ENCODE measurements at regions not wholly inside any gene's neighbourhood (a gene's known extent, or its start where the extent isn't known, plus 50 kb on each side); places are given as distances from the start of the nearest gene placed in this dataset.

GRCh38 chr4:169342906-169343564, 72.3 kb upstream of the SH3RF1 start:
- DNase-seq (ENCODE audit: insufficient read length) (no peak), FAIRE-seq (no peak)
- no peak for TF ChIP-seq TAF1 (IDR thresholded peaks at IDR 0.05; ENCODE audit: borderline replicate concordance, low read depth, low read length)
- TF ChIP-seq POLR2A (IDR thresholded peaks at IDR 0.05; ENCODE audit: low read depth, low read length), result no peak
- no peak for TF ChIP-seq POLR2AphosphoS5 (IDR thresholded peaks at IDR 0.05; ENCODE audit: low read depth, low read length)

GRCh38 chr4:169342159-169342860, 71.6 kb upstream of the SH3RF1 start:
- TF ChIP-seq POLR2A (IDR thresholded peaks at IDR 0.05; ENCODE audit: low read depth, low read length) (no peak), TAF1 (IDR thresholded peaks at IDR 0.05; ENCODE audit: borderline replicate concordance, low read depth, low read length) (no peak), POLR2AphosphoS5 (IDR thresholded peaks at IDR 0.05; ENCODE audit: low read depth, low read length) (no peak)
- FAIRE-seq, result no peak
- DNase-seq (ENCODE audit: insufficient read length), result no peak

GRCh38 chr4:169341490-169341889, 70.7 kb upstream of the SH3RF1 start:
- DNase-seq (ENCODE audit: insufficient read length), result no peak
- TF ChIP-seq POLR2A (IDR thresholded peaks at IDR 0.05; ENCODE audit: low read depth, low read length), result no peak
- TF ChIP-seq TAF1 (IDR thresholded peaks at IDR 0.05; ENCODE audit: borderline replicate concordance, low read depth, low read length), result no peak
- no peak for TF ChIP-seq POLR2AphosphoS5 (IDR thresholded peaks at IDR 0.05; ENCODE audit: low read depth, low read length)
- FAIRE-seq, result peak; percentile 27

GRCh38 chr4:169340834-169341233, 70.1 kb upstream of the SH3RF1 start:
- DNase-seq (ENCODE audit: insufficient read length) (no peak), FAIRE-seq (no peak)
- TF ChIP-seq TAF1 (IDR thresholded peaks at IDR 0.05; ENCODE audit: borderline replicate concordance, low read depth, low read length) (no peak), POLR2AphosphoS5 (IDR thresholded peaks at IDR 0.05; ENCODE audit: low read depth, low read length) (no peak), POLR2A (IDR thresholded peaks at IDR 0.05; ENCODE audit: low read depth, low read length) (no peak)

- no peak for DNase-seq (ENCODE audit: insufficient read length)
- FAIRE-seq, result no peak
- TF ChIP-seq TAF1 (IDR thresholded peaks at IDR 0.05; ENCODE audit: borderline replicate concordance, low read depth, low read length) (no peak), POLR2AphosphoS5 (IDR thresholded peaks at IDR 0.05; ENCODE audit: low read depth, low read length) (no peak), POLR2A (IDR thresholded peaks at IDR 0.05; ENCODE audit: low read depth, low read length) (no peak)
These were observed 67.5 kb upstream of the SH3RF1 start for GRCh38 chr4:169338241-169338640.

GRCh38 chr4:169337510-169337909, 66.8 kb upstream of the SH3RF1 start:
- no peak for TF ChIP-seq POLR2AphosphoS5 (IDR thresholded peaks at IDR 0.05; ENCODE audit: low read depth, low read length)
- TF ChIP-seq TAF1 (IDR thresholded peaks at IDR 0.05; ENCODE audit: borderline replicate concordance, low read depth, low read length), result no peak
- no peak for TF ChIP-seq POLR2A (IDR thresholded peaks at IDR 0.05; ENCODE audit: low read depth, low read length)
- no peak for FAIRE-seq
- DNase-seq (ENCODE audit: insufficient read length), result no peak

GRCh38 chr4:169335331-169335730, 64.6 kb upstream of the SH3RF1 start:
- FAIRE-seq, result no peak
- no peak for DNase-seq (ENCODE audit: insufficient read length)
- no peak for TF ChIP-seq TAF1 (IDR thresholded peaks at IDR 0.05; ENCODE audit: borderline replicate concordance, low read depth, low read length)
- TF ChIP-seq POLR2A (IDR thresholded peaks at IDR 0.05; ENCODE audit: low read depth, low read length), result no peak
- TF ChIP-seq POLR2AphosphoS5 (IDR thresholded peaks at IDR 0.05; ENCODE audit: low read depth, low read length), result no peak

- no peak for FAIRE-seq
- no peak for TF ChIP-seq POLR2AphosphoS5 (IDR thresholded peaks at IDR 0.05; ENCODE audit: low read depth, low read length)
- DNase-seq (ENCODE audit: insufficient read length), result no peak
These were observed 63.6 kb upstream of the SH3RF1 start for GRCh38 chr4:169334335-169334734.

- no peak for DNase-seq (ENCODE audit: insufficient read length)
- TF ChIP-seq POLR2A (IDR thresholded peaks at IDR 0.05; ENCODE audit: low read depth, low read length), result no peak
- TF ChIP-seq POLR2AphosphoS5 (IDR thresholded peaks at IDR 0.05; ENCODE audit: low read depth, low read length), result no peak
- TF ChIP-seq TAF1 (IDR thresholded peaks at IDR 0.05; ENCODE audit: borderline replicate concordance, low read depth, low read length), result no peak
These were observed 62.5 kb upstream of the SH3RF1 start for GRCh38 chr4:169333265-169333664.

GRCh38 chr4:169332583-169332982, 61.8 kb upstream of the SH3RF1 start:
- DNase-seq (ENCODE audit: insufficient read length), result no peak
- FAIRE-seq, result no peak
- TF ChIP-seq POLR2A (IDR thresholded peaks at IDR 0.05; ENCODE audit: low read depth, low read length) (no peak), TAF1 (IDR thresholded peaks at IDR 0.05; ENCODE audit: borderline replicate concordance, low read depth, low read length) (no peak), POLR2AphosphoS5 (IDR thresholded peaks at IDR 0.05; ENCODE audit: low read depth, low read length) (no peak)

More at GRCh38 chr4:169333265-169333664, 62.5 kb upstream of the SH3RF1 start:
- FAIRE-seq, result no peak

- TF ChIP-seq POLR2A (IDR thresholded peaks at IDR 0.05; ENCODE audit: low read depth, low read length), result no peak
- TF ChIP-seq TAF1 (IDR thresholded peaks at IDR 0.05; ENCODE audit: borderline replicate concordance, low read depth, low read length), result no peak
- no peak for TF ChIP-seq POLR2AphosphoS5 (IDR thresholded peaks at IDR 0.05; ENCODE audit: low read depth, low read length)
- no peak for DNase-seq (ENCODE audit: insufficient read length)
- no peak for FAIRE-seq
These were observed 60.1 kb upstream of the SH3RF1 start for GRCh38 chr4:169330811-169331210.

- TF ChIP-seq TAF1 (IDR thresholded peaks at IDR 0.05; ENCODE audit: borderline replicate concordance, low read depth, low read length), result no peak
- TF ChIP-seq POLR2AphosphoS5 (IDR thresholded peaks at IDR 0.05; ENCODE audit: low read depth, low read length), result no peak
- no peak for TF ChIP-seq POLR2A (IDR thresholded peaks at IDR 0.05; ENCODE audit: low read depth, low read length)
- no peak for DNase-seq (ENCODE audit: insufficient read length)
- no peak for FAIRE-seq
These were observed 59.3 kb upstream of the SH3RF1 start for GRCh38 chr4:169330095-169330494.

Measured in GM12892 (cell line).